HG02981 (cell line): ENCODE measurements at regions not wholly inside any gene's neighbourhood (a gene's known extent, or its start where the extent isn't known, plus 50 kb on each side); places are given as distances from the start of the nearest gene placed in this dataset.

Experiments
- ATAC-seq: cut with Tn5 transposase; IDR thresholded peaks from one replicate; pipeline ENCODE4 v1.9.1; 2021; ENCODE audit warnings: mild to moderate bottlenecking, moderate library complexity; ENCODE audit not compliant: unreplicated experiment

DNA sequence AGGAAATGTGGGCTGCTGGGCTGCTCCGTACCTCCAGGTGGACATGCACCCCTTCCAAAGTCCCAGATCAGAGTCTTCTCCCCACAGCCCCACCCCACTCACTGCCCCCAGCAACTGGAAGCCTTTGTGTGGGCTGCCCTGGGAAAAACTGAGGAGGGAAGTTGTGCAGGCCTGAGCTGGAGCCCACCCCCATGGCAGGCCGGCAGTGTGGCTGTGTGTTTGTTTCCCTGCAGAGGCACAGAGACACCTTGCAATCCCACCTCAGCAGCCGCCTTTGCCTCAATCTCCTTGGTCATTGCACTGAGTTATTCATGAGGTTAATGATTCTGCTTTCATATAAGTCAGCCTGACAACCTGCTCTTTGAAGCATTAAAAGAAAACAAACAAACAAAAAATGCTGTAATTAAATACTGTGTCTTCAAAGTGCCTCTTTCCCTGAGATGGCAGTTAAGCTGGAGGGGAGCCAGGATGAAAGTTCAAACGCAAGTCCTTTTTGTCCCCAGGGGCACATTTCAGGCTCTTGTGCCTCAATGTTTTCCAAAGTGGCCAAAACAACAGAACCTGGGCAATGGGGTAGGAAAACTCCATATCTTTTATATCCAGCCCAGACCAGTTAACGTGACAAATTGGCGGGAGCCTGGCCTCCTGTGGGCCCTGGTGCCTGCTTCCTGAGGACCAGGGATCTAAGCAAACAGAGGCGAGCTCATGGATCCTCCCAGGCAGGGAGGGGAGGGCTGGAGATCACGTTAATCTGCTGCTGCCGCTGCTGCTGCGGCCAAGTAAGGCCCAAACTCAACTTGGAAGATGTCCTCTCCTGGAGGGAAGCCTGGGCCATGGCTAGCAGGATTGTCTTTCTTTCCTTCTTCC, 51.9 kb upstream of the TSPAN11 start:
- ATAC-seq, result no peak

GRCh38 chr12:30870491-30871265, 55.9 kb upstream of the TSPAN11 start:
- no peak for ATAC-seq

DNA sequence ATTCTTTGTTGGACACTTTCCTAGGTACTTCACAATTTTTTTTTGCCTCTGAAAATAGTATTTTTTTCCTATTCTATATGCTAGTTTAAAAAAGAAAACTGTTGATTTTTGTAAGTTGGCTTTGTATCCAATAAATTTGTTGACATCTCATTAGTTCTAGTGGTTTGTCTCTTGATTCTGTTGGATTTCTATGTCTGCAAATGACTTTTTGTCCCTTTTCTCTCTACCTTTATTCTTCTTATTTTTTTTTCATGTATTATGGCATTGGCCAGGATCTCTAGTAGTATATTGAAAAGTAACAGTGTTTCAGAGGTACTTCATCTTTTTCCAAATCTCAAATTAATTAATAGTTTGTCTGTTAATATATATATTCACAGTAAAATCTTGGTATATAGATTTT, 59.1 kb upstream of the TSPAN11 start:
- ATAC-seq, result no peak

GRCh38 chr12:30866256-30866655, 60.3 kb upstream of the TSPAN11 start:
- no peak for ATAC-seq

GRCh38 chr12:30863839-30864238, 62.7 kb upstream of the TSPAN11 start:
- no peak for ATAC-seq

- ATAC-seq, result no peak
Observed at GRCh38 chr12:30862486-30862885, 64.1 kb upstream of the TSPAN11 start.

DNA sequence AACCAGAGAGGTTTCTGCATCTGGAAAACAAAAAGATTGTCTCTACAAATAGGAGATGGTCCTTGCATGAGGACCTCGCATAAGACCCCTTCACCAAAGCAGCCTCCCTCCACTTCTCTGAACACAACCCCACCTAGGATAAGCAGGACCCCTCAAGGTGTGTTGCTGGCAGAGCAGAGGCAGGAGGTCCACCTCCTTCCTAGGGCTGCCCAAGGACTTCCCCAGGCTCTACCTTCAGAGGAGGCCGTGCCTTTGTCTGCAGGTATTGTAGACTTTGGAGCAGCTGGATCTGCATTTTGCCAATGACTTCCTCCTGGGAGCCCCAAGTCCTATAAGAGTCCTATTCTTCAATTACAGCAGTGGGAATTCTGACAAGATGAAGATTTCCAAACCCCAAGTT, 67.3 kb upstream of the TSPAN11 start:
- ATAC-seq, result no peak

DNA sequence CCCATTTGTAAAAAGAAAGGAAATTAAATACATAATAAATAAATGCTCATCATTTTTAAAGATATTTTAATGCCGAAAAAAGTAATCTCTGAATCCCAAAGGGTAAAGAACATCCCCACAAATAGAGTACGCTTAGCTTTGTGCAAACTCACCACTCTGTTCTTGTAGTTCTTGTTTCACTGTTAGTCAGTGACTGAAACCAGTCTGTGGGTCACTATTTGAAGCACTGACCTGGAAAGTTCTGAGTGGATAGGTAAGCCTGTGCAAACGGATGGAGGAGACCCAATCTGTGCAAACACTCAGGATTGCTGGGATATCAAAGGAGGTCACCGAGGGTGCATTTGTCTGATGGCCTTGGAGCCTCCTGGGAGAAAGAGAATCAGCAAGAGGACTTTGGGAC, 68.1 kb upstream of the TSPAN11 start:
- ATAC-seq, result no peak

DNA sequence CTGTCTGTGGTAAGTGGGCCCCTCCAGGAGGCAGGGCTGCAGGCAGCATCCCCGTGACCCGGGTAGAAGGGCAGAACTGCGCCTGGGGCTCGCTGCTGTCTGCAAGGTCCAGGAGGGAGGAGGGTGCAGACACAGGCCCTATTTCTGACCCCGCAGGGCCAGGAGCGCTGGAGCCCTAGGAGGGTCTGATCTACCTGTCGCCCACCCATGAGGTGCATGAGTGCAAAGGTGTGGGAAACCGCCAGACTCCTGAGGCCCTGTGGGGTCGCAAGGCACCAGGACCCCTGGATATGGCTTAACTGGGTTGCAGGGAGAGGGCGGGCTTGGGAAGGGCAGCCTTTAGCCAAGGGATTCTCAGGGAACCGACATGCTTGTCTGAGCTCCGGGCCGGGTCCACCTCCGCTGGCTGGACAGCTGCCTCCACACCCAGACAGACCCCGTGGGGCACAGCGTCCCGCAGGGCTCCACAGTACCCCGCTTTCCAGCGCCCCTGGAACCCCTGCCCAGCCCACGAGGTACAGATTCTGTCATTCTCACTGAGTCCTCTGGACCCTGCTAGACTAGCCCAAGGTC, 72.9 kb upstream of the TSPAN11 start:
- ATAC-seq, result no peak

DNA sequence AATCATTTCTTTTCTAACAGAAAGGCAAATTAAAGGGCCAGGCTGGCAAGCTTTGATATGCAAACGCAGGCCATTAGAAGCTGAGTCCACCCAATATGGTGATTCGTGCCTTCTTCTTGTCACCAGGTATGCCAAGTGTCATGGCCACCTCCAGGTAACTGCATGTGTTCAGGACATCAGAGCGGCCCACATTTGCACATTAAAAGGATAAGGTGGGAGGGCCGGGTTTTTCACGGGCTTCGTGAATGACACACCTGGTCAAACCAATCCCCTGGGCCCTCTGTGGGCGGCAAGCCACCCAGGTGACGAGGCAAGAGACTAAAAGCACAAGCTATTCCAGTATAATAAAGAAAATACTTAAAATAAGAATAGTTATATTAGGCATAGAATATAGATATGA, 75.9 kb upstream of the TSPAN11 start:
- no peak for ATAC-seq

DNA sequence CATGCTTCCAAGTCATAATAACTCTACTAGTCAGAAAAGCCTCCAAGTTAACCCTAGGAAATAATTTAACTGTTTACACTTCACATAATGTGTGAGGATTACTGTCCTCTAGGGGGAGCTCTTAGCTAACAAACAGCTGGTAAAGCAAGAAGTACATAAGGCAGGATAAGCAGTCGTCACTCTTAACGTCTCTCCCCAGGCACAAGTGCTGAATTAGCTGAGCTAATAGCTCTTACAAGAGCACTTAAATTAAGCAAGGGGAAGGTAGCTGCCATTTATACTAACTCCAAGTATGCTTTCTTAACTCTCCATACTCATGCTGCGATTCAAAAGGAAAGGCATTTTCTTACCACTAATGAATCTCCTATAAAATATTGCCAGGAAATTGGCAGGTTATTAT, 79.3 kb upstream of the TSPAN11 start:
- ATAC-seq, result no peak

DNA sequence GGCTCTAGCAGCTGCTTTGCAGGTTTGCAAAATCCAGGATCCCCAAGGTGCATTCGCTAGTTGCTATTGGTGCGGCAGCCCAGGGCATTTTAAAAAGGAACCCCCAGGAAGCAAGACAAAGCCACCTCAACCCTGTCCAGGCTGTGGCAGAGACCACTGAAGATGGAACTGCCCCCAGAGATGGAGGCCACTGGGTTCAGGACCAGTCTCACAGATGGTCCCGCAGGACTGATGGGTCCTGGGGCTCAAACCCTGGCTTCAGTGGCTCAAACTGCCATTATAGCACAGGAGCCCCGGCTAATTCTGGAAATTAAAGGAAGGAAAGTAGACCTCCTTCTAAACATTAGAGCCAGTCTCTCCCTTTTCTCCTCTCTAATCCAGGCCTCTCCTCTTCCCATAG, 79.8 kb upstream of the TSPAN11 start:
- ATAC-seq, result no peak

GRCh38 chr12:30845676-30846075, 80.9 kb upstream of the TSPAN11 start:
- no peak for ATAC-seq

DNA sequence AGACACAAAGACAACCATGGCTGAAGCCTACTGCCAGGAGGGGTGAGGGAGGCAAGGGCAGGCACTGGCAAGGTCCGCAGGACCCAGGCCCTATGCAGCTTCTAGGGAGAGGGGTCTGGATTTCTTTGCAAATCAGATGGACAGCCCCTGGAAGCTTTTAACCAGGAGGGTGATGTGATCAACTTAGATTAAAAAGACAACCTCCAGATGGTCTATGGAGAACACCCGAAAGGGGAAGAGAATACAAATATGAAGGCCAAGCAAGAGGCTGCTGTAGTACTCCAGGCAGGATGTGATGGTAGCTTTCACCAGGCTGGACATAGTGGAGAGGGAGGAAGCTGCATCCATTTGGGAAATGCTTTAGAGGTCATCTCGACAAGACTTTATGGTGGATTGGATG, 83.3 kb upstream of the TSPAN11 start:
- no peak for ATAC-seq

DNA sequence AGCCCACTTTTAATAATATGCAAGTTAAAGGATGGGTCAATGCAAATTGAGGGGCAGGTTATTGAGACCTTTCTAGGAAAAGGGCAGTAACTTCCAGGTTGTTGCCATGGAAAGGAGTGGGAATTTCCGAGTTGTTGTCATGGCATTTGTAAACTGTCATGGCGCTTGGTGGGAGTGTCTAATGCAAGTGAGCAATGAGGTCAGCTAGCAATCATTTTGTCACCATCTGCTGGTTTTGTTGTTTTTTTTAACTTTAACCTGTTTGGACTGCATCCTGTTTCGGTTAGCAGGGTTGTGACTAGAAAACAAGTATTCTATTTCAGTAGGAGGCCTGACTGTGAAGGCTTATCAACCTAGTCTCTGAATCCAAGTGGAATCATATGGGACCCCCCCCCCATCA, 85.8 kb upstream of the TSPAN11 start:
- no peak for ATAC-seq

- ATAC-seq, result no peak
Observed at GRCh38 chr12:30839643-30840220, 85.0 kb upstream of the CAPRIN2 start.

DNA sequence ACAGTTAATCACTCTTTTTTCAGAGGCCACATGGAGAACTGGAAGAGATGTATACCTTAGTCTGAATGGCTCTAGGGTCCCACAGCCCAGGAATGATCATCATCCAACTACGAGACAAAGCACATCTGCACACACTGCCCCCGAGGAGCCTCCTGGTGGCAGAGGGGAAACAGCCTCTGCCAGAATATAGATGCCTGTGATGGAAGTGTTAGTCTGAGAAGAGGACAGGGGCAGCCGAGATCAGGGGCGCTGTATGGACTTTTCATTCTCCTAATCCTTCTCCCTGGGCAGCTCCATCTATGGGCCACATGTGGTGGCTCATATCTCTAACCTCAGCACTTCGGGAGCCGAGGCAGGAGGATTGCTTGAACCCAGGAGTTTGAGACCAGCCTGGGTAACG, 82.8 kb upstream of the CAPRIN2 start:
- no peak for ATAC-seq

GRCh38 chr12:30836656-30837445, 82.1 kb upstream of the CAPRIN2 start:
- ATAC-seq, result no peak

DNA sequence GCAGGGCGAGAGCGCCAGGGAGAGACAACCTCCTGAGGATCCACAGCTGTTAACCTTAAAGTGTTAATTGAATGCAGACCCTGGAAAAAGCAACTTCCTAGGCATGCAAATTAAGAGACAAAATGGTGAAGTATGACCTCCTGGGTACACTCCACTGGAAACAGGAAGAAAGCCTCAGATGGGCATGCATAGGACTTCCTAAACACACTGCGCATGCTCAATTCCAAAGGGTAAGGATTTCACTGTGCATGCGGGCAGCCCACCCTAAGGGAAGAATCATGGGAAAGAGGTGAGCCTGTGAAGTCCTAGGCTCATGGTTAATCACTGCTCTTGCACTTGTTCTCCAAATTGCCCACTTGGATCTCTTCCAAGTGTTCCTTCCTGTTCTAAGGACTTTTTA, 80.5 kb upstream of the CAPRIN2 start:
- no peak for ATAC-seq

GRCh38 chr12:30830751-30831150, 76.0 kb upstream of the CAPRIN2 start:
- no peak for ATAC-seq

GRCh38 chr12:30829876-30830275, 75.1 kb upstream of the CAPRIN2 start:
- no peak for ATAC-seq
